Hematopoietic multipotent progenitor cell (in vitro differentiated cells): ENCODE measurements at regions not wholly inside any gene's neighbourhood (a gene's known extent, or its start where the extent isn't known, plus 50 kb on each side); places are given as distances from the start of the nearest gene placed in this dataset.
A peak's percentile ranks its signal among the peaks of the same experiment; 100 is the strongest.

Source experiments
- DNase-seq, 3 donors: peaks; one replicate each; pipeline ENCODE4 v3.0.0-alpha.2; 2011 to 2015; ENCODE audit warnings: low read depth in 2 of 3, low spot score in 2 of 3

- no peak for DNase-seq
Measured at GRCh38 chr7:35581605-35582210, 113.2 kb downstream of the HERPUD2 start.

DNA sequence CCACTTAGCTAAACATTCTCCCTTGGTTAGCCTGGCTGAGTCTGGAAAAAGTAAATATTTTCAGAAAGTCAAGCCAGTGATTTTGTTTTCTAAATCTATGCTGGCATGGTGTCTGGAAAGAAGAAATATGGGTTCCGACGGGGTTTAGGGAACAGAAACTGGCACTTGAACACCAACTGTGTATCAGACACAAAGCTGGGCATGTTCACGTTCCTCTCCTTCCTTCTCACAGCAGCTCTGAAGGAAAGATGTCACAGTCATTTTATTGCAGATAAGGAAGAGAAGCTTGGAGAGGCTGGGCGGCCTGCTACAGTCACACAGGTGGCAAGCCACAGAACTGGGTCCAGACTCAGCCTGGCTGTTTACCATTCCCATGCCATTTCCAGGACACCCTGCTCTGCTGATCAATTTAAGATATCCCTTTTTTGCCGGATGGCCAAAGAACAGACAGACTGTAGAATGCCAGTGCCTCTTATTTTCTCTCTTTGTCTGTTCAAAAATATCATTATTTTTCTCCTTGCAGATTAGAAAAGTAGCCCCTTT lies 118.8 kb downstream of the HERPUD2 start:
- no peak for DNase-seq

DNA sequence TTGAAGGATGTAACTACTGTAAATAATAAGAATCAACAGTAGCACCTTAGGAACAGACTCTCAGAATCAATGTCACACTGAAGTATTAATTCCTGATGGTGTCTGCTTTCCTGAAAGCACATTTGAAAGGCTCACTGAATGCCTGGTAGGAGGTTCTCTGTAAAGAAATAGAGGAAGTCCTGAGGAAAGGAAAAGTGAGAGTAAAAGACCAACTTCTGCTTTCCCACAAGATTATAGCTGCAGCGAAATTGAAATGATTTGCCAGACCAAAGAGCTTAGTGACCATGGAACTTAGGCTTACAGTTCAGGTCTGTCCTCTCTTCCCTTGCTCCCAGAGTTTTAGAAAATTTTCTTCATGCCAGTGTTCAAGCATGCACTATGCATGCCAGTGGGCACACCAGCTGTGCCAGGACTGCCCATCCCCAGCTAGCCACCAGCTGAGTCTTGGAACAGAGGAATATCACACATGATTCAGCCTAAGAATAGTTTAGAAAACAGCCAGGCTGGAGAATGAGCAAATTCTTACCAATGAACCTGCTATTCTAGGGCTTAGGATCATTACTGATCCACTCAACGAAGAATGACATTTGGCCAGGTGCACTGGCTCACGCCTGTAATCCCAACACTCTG lies 123.2 kb downstream of the HERPUD2 start:
- DNase-seq = peak in 2 of 3 donors; percentile 10 to 57

DNA sequence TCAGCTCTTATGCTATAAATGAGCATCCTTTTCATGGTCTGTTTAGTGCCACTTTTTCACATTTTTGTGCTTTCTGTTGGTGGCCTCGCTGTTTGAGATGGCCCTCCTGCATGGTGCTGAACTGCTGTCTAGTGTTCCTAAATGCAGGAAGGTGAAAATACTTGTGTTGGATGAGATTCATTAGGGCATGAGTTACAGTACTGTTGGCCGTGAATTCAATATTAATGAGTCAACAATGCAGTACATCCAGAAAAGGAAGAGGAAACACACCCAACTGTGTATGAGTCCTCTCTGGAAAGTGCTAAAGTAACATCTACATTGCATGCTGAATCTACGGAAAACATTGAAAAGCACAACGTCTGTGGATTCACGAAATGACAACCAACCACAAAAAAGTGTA lies 124.0 kb downstream of the HERPUD2 start:
- DNase-seq = no peak

DNA sequence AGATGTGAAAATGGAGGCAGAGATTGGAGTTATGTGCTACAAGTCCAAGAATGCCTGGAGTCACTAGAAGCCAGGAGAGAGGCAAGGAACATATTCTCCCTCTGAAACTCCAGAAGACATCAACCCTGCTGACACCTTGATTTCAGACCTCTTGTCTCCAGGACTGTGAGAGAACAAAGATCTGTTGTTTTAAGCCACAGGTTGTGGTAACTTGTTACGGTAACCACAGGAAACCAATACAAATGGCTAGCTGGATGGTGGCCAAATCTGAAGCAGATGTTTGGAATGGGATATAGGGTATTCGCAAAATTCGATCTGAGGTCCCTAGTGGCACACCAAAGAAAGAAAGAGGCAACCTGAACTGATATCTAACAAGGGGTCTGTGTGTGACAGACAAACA lies 129.0 kb downstream of the HERPUD2 start:
- DNase-seq = peak in 1 of 3 donors; percentile 20

GRCh38 chr7:35558841-35559240 lies 136.1 kb downstream of the HERPUD2 start:
- no peak for DNase-seq

DNA sequence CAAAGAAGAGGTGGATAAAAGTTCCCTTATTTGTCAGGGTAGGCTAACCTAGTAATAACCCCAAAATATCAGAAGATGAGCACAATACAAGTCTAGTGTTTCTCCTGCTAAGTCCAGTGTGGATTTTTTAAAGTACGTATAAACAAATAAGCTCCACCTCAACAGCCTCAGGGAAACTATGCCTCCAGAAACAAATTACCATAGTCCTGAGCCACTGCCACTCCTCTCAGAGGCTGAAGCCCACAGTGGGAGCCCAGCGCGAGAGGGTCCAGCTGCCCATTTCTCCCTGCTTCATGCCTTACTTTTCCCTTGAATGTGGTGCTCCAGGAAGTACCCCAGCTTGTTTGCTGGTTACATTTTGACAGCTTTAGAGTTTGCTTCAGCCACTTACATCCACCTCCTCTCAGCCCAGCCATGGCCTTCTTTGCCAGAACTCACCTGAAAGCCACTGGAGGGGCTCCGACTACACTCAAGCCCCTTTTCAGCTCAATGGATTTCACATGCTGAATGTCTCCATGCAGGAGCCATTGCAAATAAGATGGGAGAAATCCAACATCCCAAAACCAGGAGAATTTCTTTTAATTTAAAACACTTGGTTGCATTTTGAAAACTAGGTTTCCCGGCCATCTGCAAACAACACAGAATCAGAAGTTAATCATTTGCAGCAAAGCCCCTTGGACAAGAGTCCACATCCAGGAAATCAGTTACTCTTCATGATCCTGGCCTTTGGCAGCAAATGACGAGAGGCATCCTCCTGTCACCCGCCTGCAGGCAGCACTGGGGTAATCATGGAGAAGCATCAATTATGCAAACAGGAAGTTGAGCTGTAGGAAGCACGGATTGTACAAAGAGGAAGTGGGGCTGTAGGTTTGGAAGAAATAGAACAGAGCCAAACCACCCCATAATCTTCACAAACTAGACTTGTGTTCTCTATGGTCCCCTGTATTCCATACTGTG lies 138.1 kb downstream of the HERPUD2 start:
- DNase-seq = no peak

- no peak for DNase-seq
Measured at GRCh38 chr7:35555934-35556333, 139.0 kb downstream of the HERPUD2 start.

- DNase-seq = no peak
Measured at GRCh38 chr7:35555386-35555785, 139.5 kb downstream of the HERPUD2 start.

GRCh38 chr7:35553519-35553918 lies 141.4 kb downstream of the HERPUD2 start:
- DNase-seq = no peak

GRCh38 chr7:35552691-35553090 lies 142.2 kb downstream of the HERPUD2 start:
- no peak for DNase-seq

DNA sequence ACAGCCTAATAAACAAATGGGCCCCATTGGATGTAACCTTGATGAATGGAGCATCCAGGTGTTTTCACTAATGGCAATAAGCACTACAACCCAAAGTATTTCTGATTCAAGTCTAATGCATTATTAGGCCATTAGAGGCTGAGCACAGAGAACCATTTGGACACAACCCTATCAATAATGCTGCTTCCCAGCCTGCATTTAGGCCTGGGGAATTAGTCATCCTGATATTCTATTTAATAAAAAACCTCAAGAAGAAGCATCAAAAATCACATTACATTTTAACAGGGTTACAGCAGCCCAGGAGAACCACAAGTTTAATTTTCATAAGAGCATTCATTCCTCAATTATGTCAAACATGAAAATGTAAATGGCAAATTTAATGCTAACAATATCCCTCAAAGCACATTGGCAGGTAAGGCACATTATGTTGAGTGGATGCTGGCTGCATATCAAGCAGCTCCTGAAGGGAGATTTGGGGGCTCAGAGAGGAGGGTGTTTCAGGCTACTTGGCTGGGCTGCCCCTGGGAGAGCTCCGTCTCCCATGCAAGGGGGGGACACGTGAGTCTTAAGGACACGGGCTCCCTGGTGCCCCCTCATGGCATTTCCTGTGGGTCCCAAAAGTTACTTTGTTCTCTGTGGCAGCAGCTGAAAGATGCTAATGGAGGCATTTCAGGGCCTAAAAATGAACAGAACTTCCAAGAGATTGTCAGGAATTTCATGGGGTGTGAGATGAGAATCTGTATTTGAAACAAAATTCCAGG lies 143.4 kb downstream of the HERPUD2 start:
- no peak for DNase-seq

- DNase-seq = no peak
Measured at GRCh38 chr7:35550831-35551230, 144.1 kb downstream of the HERPUD2 start.

DNA sequence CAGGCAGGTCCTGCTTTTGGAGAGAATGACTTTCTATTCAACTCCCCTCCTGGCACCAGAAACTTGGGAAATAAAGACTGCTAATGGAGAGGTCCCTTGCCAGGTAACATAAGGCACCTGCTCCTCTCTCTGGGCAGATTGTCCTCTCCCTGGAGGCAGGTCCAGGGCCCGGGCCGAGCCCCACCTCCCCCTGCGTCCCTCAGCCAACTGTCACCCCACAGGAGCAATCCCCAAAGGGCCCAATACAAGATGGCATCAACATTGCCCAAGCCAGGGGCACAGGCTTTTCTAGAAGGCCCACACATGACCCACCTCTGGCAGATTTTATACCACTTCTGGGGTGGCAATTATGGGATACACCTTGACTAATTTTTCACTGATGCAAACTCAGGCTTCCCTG lies 145.2 kb downstream of the HERPUD2 start:
- no peak for DNase-seq

DNA sequence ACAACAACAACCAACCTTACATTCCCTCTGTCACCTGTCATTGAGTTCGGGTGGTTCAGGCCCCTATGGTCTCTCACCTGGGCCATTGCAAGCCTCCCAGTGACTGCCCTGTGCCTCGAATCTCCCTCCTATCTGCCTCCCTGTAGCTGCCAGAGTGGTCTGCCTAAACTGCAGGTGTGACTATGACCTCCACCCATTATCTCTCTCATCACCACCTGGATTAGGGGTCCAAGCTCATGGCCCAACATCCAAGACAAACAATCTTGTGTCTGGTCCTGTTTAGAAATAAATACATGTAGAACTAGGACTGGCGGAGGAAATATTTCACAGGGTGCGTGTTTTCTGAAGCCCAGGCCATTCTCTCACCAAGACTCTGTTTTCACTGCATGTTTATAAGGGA lies 146.6 kb downstream of the HERPUD2 start:
- no peak for DNase-seq

DNA sequence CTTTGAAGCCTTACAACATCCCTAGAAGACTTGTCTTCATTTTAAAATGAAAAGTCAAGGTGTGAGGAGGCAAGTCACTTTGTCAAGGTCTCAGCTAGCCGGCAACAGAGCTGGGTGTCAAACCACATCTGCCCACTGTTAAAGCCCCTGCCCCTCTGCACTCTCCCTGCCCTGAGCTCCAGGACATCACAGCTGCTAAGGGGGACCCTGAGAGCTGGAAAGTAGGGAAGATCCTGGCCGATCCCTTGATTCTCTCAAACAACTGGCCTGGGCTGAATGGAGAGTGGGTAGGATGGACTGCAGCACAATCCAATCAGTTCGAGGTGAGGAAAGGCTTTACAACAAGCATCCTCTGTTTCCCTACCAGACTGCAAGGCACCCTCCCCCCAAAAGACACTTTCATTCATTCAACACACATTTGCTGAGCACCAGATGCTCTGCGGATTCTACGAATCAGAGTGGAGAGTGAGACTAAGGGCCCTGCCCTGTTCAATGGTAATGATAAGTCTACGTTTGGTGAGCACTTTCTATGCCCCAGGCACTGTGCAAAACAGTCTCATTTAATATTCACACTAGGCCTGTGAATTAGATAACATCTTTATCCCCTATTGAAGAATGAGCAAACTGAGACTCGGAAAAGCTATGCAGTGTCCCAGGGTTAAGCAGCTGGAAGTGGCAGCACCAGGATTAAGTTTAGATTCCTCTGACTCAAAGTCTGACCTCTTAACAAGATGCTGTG lies 148.1 kb downstream of the HERPUD2 start:
- DNase-seq = no peak

DNA sequence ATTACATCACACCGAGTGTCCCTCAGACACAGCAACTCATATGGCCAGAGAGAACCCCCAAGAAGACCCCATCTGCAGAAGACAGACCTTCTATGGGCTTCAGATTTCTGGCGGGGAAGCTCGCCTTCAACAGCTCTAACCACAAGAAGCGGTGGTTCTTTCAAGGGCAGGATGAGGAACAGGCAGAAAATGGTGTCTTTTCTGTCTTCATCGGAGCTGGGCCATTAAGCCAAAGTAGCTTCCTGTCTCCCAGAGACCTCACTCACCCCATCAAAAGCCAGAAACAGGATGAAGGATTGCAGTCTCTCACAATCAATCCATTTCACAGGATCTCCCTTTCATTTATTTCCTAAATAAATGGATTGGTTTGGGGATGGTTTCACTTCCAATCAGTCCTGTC lies 149.1 kb downstream of the HERPUD2 start:
- no peak for DNase-seq

- DNase-seq = no peak
Measured at GRCh38 chr7:35544028-35544742, 150.8 kb downstream of the HERPUD2 start.
